ENCODE measurements at regions not wholly inside any gene's neighbourhood (a gene's known extent, or its start where the extent isn't known, plus 50 kb on each side); places are given as distances from the start of the nearest gene placed in this dataset.

DNA sequence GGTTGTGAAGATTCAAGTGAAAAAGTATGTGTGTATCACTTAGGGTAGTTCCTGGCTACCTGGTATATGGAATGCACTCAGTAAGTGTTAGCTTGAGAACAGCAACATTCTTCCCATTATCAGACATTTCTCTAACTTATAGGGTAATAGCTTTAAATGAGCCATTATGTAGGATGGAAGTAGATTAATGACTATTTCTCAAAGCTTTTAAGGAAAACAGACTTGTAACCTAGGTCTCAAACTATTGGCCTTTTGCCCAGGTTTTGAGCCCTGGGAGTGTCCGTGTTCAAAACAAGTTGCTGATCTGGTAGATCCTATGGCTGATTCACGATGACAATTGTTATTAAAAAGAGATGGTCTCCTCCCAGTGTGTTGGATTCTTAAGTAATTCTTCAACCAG, 129.1 kb upstream of the UMPS start:
- TF ChIP-seq POLR2A (IDR thresholded peaks at IDR 0.05) (no peak), CTCF (IDR thresholded peaks at IDR 0.05) (no peak)

Data from thyroid gland (tissue), 4 donors.